ENCODE measurements at regions not wholly inside any gene's neighbourhood (a gene's known extent, or its start where the extent isn't known, plus 50 kb on each side); places are given as distances from the start of the nearest gene placed in this dataset.
"Not testable (repeated sequence)": the region's sequence is repeated elsewhere in the genome, so short reads cannot be mapped to it uniquely, and the experiment has no call there.

GRCh38 chr5:163569284-163569683, 63.9 kb downstream of the MAT2B start:
- H3K4me3 ChIP-seq (ENCODE audit: low read length) = no peak overlapping the region

GRCh38 chr5:163571744-163572143, 66.3 kb downstream of the MAT2B start:
- no CpG with 5 or more reads among the region's 3 CpGs for WGBS (ENCODE audit: insufficient coverage, insufficient read length)
- DNase-seq (ENCODE audit: low read depth, low spot score) = no peak
- H3K4me3 ChIP-seq (ENCODE audit: low read length) = no peak overlapping the region
- H3K9me3 ChIP-seq (ENCODE audit: control insufficient read depth, insufficient read depth, low read length) = no peaks in the 10 kb centered on the region
- H3K4me1 ChIP-seq (ENCODE audit: control insufficient read depth, insufficient read depth, low read length) = peaks cover 2% of the 10 kb centered on the region; the same call in 1 of the 2 replicates
- no peaks in the 10 kb centered on the region for H3K36me3 ChIP-seq (ENCODE audit: control insufficient read depth, insufficient read depth, low read length)
- peaks cover under 1% of the 10 kb centered on the region; the same call in 1 of the 2 replicates for H3K27me3 ChIP-seq (ENCODE audit: control insufficient read depth, insufficient read depth, low read length)
- H3K27ac ChIP-seq (ENCODE audit: low read length) = no peak overlapping the region

More at GRCh38 chr5:163569284-163569683, 63.9 kb downstream of the MAT2B start:
- no peak overlapping the region for H3K27ac ChIP-seq (ENCODE audit: low read length)
- DNase-seq (ENCODE audit: low read depth, low spot score) = no peak
- peaks cover 4% of the 10 kb centered on the region; the same call in 1 of the 2 replicates for H3K4me1 ChIP-seq (ENCODE audit: control insufficient read depth, insufficient read depth, low read length)
- H3K36me3 ChIP-seq (ENCODE audit: control insufficient read depth, insufficient read depth, low read length) = no peaks in the 10 kb centered on the region
- WGBS (ENCODE audit: insufficient coverage, insufficient read length) = no CpG with 5 or more reads among the region's 1 CpG
- peaks cover 8% of the 10 kb centered on the region; the same call in 1 of the 2 replicates for H3K27me3 ChIP-seq (ENCODE audit: control insufficient read depth, insufficient read depth, low read length)
- H3K9me3 ChIP-seq (ENCODE audit: control insufficient read depth, insufficient read depth, low read length) = no peaks in the 10 kb centered on the region

- Histone ChIP-seq H3K27me3 (ENCODE audit: control insufficient read depth, insufficient read depth, low read length) (no peaks in the 10 kb centered on the region), H3K36me3 (ENCODE audit: control insufficient read depth, insufficient read depth, low read length) (no peaks in the 10 kb centered on the region), H3K4me1 (ENCODE audit: control insufficient read depth, insufficient read depth, low read length) (peaks cover 2% of the 10 kb centered on the region; the same call in 1 of the 2 replicates), H3K27ac (ENCODE audit: low read length) (no peak overlapping the region), H3K9me3 (ENCODE audit: control insufficient read depth, insufficient read depth, low read length) (no peaks in the 10 kb centered on the region), H3K4me3 (ENCODE audit: low read length) (no peak overlapping the region)
- no CpG with 5 or more reads among the region's 5 CpGs for WGBS (ENCODE audit: insufficient coverage, insufficient read length)
- DNase-seq (ENCODE audit: low read depth, low spot score) = no peak
Measured at GRCh38 chr5:163574472-163575440, 69.3 kb downstream of the MAT2B start.

GRCh38 chr5:163578652-163579051, 73.2 kb downstream of the MAT2B start:
- DNase-seq (ENCODE audit: low read depth, low spot score) = no peak
- no peaks in the 10 kb centered on the region for H3K27me3 ChIP-seq (ENCODE audit: control insufficient read depth, insufficient read depth, low read length)
- H3K36me3 ChIP-seq (ENCODE audit: control insufficient read depth, insufficient read depth, low read length) = no peaks in the 10 kb centered on the region
- no peak overlapping the region for H3K27ac ChIP-seq (ENCODE audit: low read length)
- WGBS (ENCODE audit: insufficient coverage, insufficient read length) = no CpG with 5 or more reads among the region's 5 CpGs
- H3K4me3 ChIP-seq (ENCODE audit: low read length) = no peak overlapping the region
- H3K9me3 ChIP-seq (ENCODE audit: control insufficient read depth, insufficient read depth, low read length) = no peaks in the 10 kb centered on the region
- H3K4me1 ChIP-seq (ENCODE audit: control insufficient read depth, insufficient read depth, low read length) = no peaks in the 10 kb centered on the region

- no peaks in the 10 kb centered on the region for H3K27me3 ChIP-seq (ENCODE audit: control insufficient read depth, insufficient read depth, low read length)
- no peaks in the 10 kb centered on the region for H3K36me3 ChIP-seq (ENCODE audit: control insufficient read depth, insufficient read depth, low read length)
- no CpG with 5 or more reads among the region's 4 CpGs for WGBS (ENCODE audit: insufficient coverage, insufficient read length)
- H3K9me3 ChIP-seq (ENCODE audit: control insufficient read depth, insufficient read depth, low read length) = no peaks in the 10 kb centered on the region
- H3K27ac ChIP-seq (ENCODE audit: low read length) = no peak overlapping the region
- DNase-seq (ENCODE audit: low read depth, low spot score) = no peak
- H3K4me3 ChIP-seq (ENCODE audit: low read length) = no peak overlapping the region
- H3K4me1 ChIP-seq (ENCODE audit: control insufficient read depth, insufficient read depth, low read length) = no peaks in the 10 kb centered on the region
Measured at GRCh38 chr5:163579729-163580128, 74.3 kb downstream of the MAT2B start.

GRCh38 chr5:163580516-163580915, 75.1 kb downstream of the MAT2B start:
- Histone ChIP-seq H3K36me3 (ENCODE audit: control insufficient read depth, insufficient read depth, low read length) (no peaks in the 10 kb centered on the region), H3K27ac (ENCODE audit: low read length) (no peak overlapping the region), H3K9me3 (ENCODE audit: control insufficient read depth, insufficient read depth, low read length) (no peaks in the 10 kb centered on the region), H3K27me3 (ENCODE audit: control insufficient read depth, insufficient read depth, low read length) (no peaks in the 10 kb centered on the region), H3K4me3 (ENCODE audit: low read length) (no peak overlapping the region), H3K4me1 (ENCODE audit: control insufficient read depth, insufficient read depth, low read length) (no peaks in the 10 kb centered on the region)
- no CpG with 5 or more reads among the region's 2 CpGs for WGBS (ENCODE audit: insufficient coverage, insufficient read length)
- no peak for DNase-seq (ENCODE audit: low read depth, low spot score)

- not testable (repeated sequence) for H3K4me3 ChIP-seq (ENCODE audit: low read length); H3K9me3 ChIP-seq (ENCODE audit: control insufficient read depth, insufficient read depth, low read length); H3K27me3 ChIP-seq (ENCODE audit: control insufficient read depth, insufficient read depth, low read length); H3K36me3 ChIP-seq (ENCODE audit: control insufficient read depth, insufficient read depth, low read length); H3K27ac ChIP-seq (ENCODE audit: low read length); DNase-seq (ENCODE audit: low read depth, low spot score); H3K4me1 ChIP-seq (ENCODE audit: control insufficient read depth, insufficient read depth, low read length)
- WGBS (ENCODE audit: insufficient coverage, insufficient read length) = no CpG with 5 or more reads among the region's 50 CpGs
Measured at GRCh38 chr5:163583491-163584153, 78.2 kb downstream of the MAT2B start.

- DNase-seq (ENCODE audit: low read depth, low spot score) = no peak
- H3K4me3 ChIP-seq (ENCODE audit: low read length) = no peak overlapping the region
- no peaks in the 10 kb centered on the region for H3K36me3 ChIP-seq (ENCODE audit: control insufficient read depth, insufficient read depth, low read length)
- H3K4me1 ChIP-seq (ENCODE audit: control insufficient read depth, insufficient read depth, low read length) = no peaks in the 10 kb centered on the region
- H3K9me3 ChIP-seq (ENCODE audit: control insufficient read depth, insufficient read depth, low read length) = no peaks in the 10 kb centered on the region
- no CpG with 5 or more reads among the region's 1 CpG for WGBS (ENCODE audit: insufficient coverage, insufficient read length)
- H3K27ac ChIP-seq (ENCODE audit: low read length) = no peak overlapping the region
- no peaks in the 10 kb centered on the region for H3K27me3 ChIP-seq (ENCODE audit: control insufficient read depth, insufficient read depth, low read length)
Measured at GRCh38 chr5:163585206-163585605, 79.8 kb downstream of the MAT2B start.

- no CpG with 5 or more reads among the region's 2 CpGs for WGBS (ENCODE audit: insufficient coverage, insufficient read length)
- DNase-seq (ENCODE audit: low read depth, low spot score) = no peak
- Histone ChIP-seq H3K4me3 (ENCODE audit: low read length) (no peak overlapping the region), H3K4me1 (ENCODE audit: control insufficient read depth, insufficient read depth, low read length) (no peaks in the 10 kb centered on the region), H3K9me3 (ENCODE audit: control insufficient read depth, insufficient read depth, low read length) (no peaks in the 10 kb centered on the region), H3K27me3 (ENCODE audit: control insufficient read depth, insufficient read depth, low read length) (no peaks in the 10 kb centered on the region), H3K27ac (ENCODE audit: low read length) (no peak overlapping the region), H3K36me3 (ENCODE audit: control insufficient read depth, insufficient read depth, low read length) (no peaks in the 10 kb centered on the region)
Measured at GRCh38 chr5:163586531-163586956, 81.1 kb downstream of the MAT2B start.

GRCh38 chr5:163594951-163595350, 89.5 kb downstream of the MAT2B start:
- Histone ChIP-seq H3K36me3 (ENCODE audit: control insufficient read depth, insufficient read depth, low read length) (no peaks in the 10 kb centered on the region), H3K4me3 (ENCODE audit: low read length) (no peak overlapping the region), H3K9me3 (ENCODE audit: control insufficient read depth, insufficient read depth, low read length) (no peaks in the 10 kb centered on the region), H3K4me1 (ENCODE audit: control insufficient read depth, insufficient read depth, low read length) (no peaks in the 10 kb centered on the region), H3K27me3 (ENCODE audit: control insufficient read depth, insufficient read depth, low read length) (no peaks in the 10 kb centered on the region), H3K27ac (ENCODE audit: low read length) (no peak overlapping the region)
- no CpG with 5 or more reads among the region's 3 CpGs for WGBS (ENCODE audit: insufficient coverage, insufficient read length)
- no peak for DNase-seq (ENCODE audit: low read depth, low spot score)
